SK-N-SH treated with all-trans-retinoic acid at 6 μM for 48 hours (cell line): ENCODE measurements at regions not wholly inside any gene's neighbourhood (a gene's known extent, or its start where the extent isn't known, plus 50 kb on each side); places are given as distances from the start of the nearest gene placed in this dataset.

Source experiments
- ATAC-seq: fragments of 200-7000 bp; cut with Tn5 transposase; 3 replicates; pipeline ENCODE4 v1.9.1; 2020; ENCODE audit warnings: mild to moderate bottlenecking, moderate library complexity
- ARNTL ChIP-seq: fragments of 450-650 bp; formaldehyde crosslinking; IDR thresholded peaks from 2 replicates; pipeline ENCODE4 v1.5.0; 2020; ENCODE audit warnings: low read depth, mild to moderate bottlenecking, moderate library complexity, borderline replicate concordance
- BACH2 ChIP-seq: fragments of 250-450 bp; sonication (Bioruptor Pico); IDR thresholded peaks from 2 replicates; pipeline ENCODE4 v1.9.0; 2021; ENCODE audit warnings: mild to moderate bottlenecking, borderline replicate concordance
- CREB5 ChIP-seq: fragments of 250-450 bp; sonication (Bioruptor Pico); IDR thresholded peaks from 2 replicates; pipeline ENCODE4 v1.5.1; 2020; ENCODE audit warnings: low read depth, mild to moderate bottlenecking, moderate library complexity
- CSDC2 ChIP-seq: fragments of 250-450 bp; sonication (Bioruptor Pico); IDR thresholded peaks from 2 replicates; pipeline ENCODE4 v1.5.0; 2020; ENCODE audit warnings: mild to moderate bottlenecking, moderate library complexity
- CSRNP3 ChIP-seq: fragments of 250-450 bp; sonication (Bioruptor Pico); IDR thresholded peaks from 2 replicates; pipeline ENCODE4 v1.5.1; 2021; ENCODE audit warnings: mild to moderate bottlenecking, moderate library complexity
- ESRRG ChIP-seq: fragments of 250-450 bp; sonication (Bioruptor Pico); IDR thresholded peaks from 2 replicates; pipeline ENCODE4 v1.6.1; 2021; ENCODE audit warnings: mild to moderate bottlenecking
- GLIS3 ChIP-seq: fragments of 250-450 bp; sonication (Bioruptor Pico); IDR thresholded peaks from 2 replicates; pipeline ENCODE4 v1.5.0; 2020; ENCODE audit warnings: mild to moderate bottlenecking, moderate library complexity
- ISL1 ChIP-seq: fragments of 250-450 bp; sonication (Bioruptor Pico); IDR thresholded peaks from 2 replicates; pipeline ENCODE4 v2.1.2; 2022; ENCODE audit warnings: mild to moderate bottlenecking, moderate library complexity
- OSR1 ChIP-seq: fragments of 250-450 bp; sonication (Bioruptor Pico); IDR thresholded peaks from 2 replicates; pipeline ENCODE4 v1.8.0; 2022; ENCODE audit warnings: moderate library complexity, mild to moderate bottlenecking, inconsistent platforms
- POU6F1 ChIP-seq: fragments of 250-450 bp; sonication (Bioruptor Pico); IDR thresholded peaks from 2 replicates; pipeline ENCODE4 v1.8.0; 2021; ENCODE audit warnings: low read depth, mild to moderate bottlenecking, moderate library complexity, borderline replicate concordance
- PPARA ChIP-seq: fragments of 250-450 bp; sonication (Bioruptor Pico); IDR thresholded peaks from 2 replicates; pipeline ENCODE4 v1.5.0; 2020; ENCODE audit warnings: mild to moderate bottlenecking, borderline replicate concordance
- RARB ChIP-seq: fragments of 250-450 bp; sonication (Bioruptor Pico); IDR thresholded peaks from 2 replicates; pipeline ENCODE4 v1.8.0; 2021; ENCODE audit warnings: mild to moderate bottlenecking, moderate library complexity
- SNAI2 ChIP-seq: fragments of 250-450 bp; sonication (Bioruptor Pico); IDR thresholded peaks from 2 replicates; pipeline ENCODE4 v1.5.0; 2020; ENCODE audit warnings: mild to moderate bottlenecking, moderate library complexity
- ZC3H10 ChIP-seq: fragments of 250-450 bp; sonication (Bioruptor Pico); IDR thresholded peaks from 2 replicates; pipeline ENCODE4 v1.5.1; 2021; ENCODE audit warnings: mild to moderate bottlenecking, moderate library complexity
- ZNF70 ChIP-seq: fragments of 450-650 bp; formaldehyde crosslinking; IDR thresholded peaks from 2 replicates; pipeline ENCODE4 v1.5.0; 2020; ENCODE audit warnings: mild to moderate bottlenecking, moderate library complexity
- TF ChIP-seq, protein P1 (sequence below): fragments of 250-450 bp; sonication (Bioruptor Pico); IDR thresholded peaks from 2 replicates; pipeline ENCODE4 v1.5.0; 2020; ENCODE audit warnings: mild to moderate bottlenecking, moderate library complexity

GRCh38 chr21:38060533-38060932 lies 144.3 kb upstream of the KCNJ6 start:
- no peak for TF ChIP-seq ARNTL (CRISPR knock-in tag)
- TF ChIP-seq CSRNP3 (CRISPR knock-in tag): no peak
- TF ChIP-seq ZC3H10 (CRISPR knock-in tag): no peak
- no peak for TF ChIP-seq ESRRG (CRISPR knock-in tag)
- TF ChIP-seq OSR1 (CRISPR knock-in tag): no peak
- no peak for TF ChIP-seq POU6F1
- ATAC-seq: no peak

DNA sequence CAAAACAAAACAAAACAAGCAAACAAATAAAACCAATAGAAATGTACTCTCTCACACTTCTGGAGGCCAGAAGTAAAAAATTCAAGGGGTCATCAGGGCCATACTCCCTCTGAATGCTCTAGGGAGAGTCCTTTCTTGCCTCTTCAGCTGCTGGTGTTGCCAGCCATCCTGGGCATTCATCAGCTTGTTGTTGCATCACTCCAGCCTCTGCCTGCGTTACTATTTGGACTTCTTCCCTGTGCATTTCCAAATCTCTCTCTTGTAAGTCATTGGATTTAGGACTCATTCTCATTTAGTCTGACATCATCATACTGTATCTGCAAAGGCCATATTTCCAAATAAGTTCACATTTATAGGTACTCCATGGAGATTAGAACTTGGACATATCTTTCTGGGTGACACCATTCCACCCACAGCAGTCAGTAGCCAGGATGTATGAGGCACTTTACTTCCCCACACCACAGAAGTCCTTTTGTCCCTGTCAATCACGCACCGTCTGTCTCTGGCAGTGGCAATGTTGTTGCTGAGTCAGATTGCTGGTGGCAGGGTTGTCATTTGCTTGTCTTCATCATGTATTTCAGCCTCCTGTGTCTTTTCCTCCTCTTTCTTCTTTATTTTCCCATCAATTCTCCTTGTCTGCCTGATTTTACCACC lies 151.0 kb upstream of the KCNJ6 start:
- no peak for ATAC-seq
- no peak for TF ChIP-seq RARB
- TF ChIP-seq SNAI2 (CRISPR knock-in tag): no peak
- TF ChIP-seq CSDC2: no peak
- no peak for TF ChIP-seq POU6F1
- TF ChIP-seq ISL1: no peak
- no peak for TF ChIP-seq ZNF70 (CRISPR knock-in tag)
- no peak for TF ChIP-seq ARNTL (CRISPR knock-in tag)

DNA sequence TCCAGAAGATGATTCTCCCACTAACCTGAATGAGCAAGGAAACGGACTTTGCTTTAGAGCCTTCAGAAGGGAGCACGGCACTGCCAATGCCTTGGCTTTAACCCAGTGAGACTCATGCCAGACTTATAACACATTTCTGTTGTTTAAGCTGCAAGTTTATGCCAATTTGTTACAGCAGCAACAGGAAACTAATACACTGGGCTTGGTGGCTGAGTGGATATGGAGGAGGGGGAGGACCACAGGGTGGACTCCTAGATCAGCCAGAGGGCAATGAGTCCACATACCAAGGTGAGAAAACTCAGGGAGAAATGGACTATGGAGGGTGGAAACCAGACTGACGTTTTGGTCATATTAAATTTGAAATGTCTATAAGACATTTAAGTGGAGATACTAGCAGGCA lies 156.2 kb upstream of the KCNJ6 start:
- TF ChIP-seq PPARA (CRISPR knock-in tag): no peak
- no peak for ATAC-seq

GRCh38 chr21:38075833-38076587 lies 159.8 kb upstream of the KCNJ6 start:
- TF ChIP-seq GLIS3 (CRISPR knock-in tag) (no peak), POU6F1 (no peak), CREB5 (CRISPR knock-in tag) (no peak), BACH2 (CRISPR knock-in tag) (no peak), ZC3H10 (CRISPR knock-in tag) (no peak)
- TF ChIP-seq, protein P1, sequence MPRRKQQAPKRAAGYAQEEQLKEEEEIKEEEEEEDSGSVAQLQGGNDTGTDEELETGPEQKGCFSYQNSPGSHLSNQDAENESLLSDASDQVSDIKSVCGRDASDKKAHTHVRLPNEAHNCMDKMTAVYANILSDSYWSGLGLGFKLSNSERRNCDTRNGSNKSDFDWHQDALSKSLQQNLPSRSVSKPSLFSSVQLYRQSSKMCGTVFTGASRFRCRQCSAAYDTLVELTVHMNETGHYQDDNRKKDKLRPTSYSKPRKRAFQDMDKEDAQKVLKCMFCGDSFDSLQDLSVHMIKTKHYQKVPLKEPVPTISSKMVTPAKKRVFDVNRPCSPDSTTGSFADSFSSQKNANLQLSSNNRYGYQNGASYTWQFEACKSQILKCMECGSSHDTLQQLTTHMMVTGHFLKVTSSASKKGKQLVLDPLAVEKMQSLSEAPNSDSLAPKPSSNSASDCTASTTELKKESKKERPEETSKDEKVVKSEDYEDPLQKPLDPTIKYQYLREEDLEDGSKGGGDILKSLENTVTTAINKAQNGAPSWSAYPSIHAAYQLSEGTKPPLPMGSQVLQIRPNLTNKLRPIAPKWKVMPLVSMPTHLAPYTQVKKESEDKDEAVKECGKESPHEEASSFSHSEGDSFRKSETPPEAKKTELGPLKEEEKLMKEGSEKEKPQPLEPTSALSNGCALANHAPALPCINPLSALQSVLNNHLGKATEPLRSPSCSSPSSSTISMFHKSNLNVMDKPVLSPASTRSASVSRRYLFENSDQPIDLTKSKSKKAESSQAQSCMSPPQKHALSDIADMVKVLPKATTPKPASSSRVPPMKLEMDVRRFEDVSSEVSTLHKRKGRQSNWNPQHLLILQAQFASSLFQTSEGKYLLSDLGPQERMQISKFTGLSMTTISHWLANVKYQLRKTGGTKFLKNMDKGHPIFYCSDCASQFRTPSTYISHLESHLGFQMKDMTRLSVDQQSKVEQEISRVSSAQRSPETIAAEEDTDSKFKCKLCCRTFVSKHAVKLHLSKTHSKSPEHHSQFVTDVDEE (CRISPR knock-in tag): no peak
- ATAC-seq: no peak
